ENCODE measurements at regions not wholly inside any gene's neighbourhood (a gene's known extent, or its start where the extent isn't known, plus 50 kb on each side); places are given as distances from the start of the nearest gene placed in this dataset.
"Not testable (repeated sequence)": the region's sequence is repeated elsewhere in the genome, so short reads cannot be mapped to it uniquely, and the experiment has no call there.

DNA sequence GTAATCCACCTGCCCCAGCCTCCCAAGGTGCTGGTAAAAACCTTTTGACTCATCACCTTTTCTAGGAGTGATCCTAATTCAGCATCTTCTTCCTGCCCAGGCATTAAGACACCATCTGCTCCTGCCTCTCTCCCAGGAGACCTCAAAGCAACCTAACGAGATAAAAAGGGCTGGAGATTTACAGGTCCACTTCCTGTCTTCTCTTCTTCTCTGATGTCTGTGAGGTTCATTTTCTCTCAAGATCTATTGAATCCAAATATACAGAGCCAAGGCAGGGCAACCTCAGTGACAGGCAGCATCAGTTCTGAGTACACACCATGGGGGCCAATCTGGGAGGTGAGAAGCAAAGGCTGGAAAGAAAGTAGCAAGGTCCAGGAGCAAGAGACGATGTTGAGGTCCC, 219.4 kb downstream of the SETD4 start:
- DNase-seq = no peak

DNA sequence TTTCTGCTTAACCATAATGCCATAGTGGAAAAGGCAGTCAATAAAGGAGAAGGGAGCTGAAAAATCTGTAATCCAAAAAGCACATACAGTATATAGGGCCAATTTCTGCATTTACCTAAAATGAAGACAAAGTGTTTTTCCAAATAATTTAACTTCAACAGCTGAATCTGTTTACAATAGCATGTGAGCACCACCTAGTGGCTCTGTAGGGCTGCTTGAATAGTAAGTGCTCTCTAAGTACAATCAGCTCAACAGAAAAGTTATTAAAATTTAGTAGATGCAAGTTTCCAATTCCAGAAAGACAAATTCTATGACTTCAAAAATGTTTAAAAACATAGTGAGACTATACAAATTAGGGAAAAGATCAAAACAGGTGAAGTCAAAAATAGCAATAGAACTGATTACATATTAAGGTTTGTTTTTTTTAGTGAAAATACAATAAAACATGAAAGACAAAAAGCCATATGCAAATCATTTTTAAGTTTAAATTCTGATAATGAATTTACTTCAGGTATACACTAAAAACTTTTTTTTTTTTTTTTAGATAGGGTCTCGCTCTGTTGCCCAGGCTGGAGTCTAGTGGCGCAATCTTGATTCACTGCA, 220.0 kb downstream of the SETD4 start:
- DNase-seq = peak; percentile 51 to 76

GRCh38 chr21:35838987-35839763, 221.2 kb downstream of the SETD4 start:
- no peak for DNase-seq

DNA sequence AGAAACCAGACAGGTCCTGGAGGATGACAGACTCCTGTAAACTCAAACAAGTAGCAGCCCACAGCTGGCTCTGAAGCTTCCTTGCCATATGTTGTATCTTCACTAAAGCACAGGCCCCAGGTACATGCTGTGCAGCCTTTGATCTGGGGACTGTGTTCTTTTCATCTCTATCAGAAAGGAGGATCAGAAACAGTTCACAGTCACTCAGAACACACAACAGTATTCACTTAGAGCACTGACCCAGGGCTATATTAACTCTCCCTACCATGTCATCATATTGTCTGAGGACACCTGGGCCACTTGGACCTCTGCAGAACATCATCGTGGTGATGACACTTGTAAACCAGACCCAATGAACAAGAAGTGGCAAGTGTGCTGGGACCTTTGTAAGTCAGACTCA, 222.0 kb downstream of the SETD4 start:
- DNase-seq = no peak

DNA sequence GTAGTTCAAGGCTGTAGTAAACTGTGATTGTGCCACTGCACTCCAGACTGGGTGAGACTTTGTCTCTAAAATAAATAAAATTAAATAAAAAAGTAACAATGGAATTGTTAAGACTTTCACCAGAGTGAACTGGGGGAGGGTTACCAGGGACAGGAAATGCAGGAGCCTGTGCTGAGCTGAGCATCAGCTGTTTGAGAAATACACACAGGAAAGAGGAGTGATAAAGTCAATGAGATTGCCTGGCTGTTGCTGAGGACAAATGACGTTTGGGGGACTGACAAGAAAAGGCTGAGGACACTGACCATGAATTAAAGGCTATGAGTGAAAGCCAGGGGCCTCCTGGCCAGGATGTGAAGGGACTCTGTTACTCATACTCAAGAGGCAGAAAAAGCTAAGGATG, 226.3 kb downstream of the SETD4 start:
- DNase-seq = no peak

GRCh38 chr21:35833388-35833787, 226.9 kb downstream of the SETD4 start:
- DNase-seq = no peak

DNA sequence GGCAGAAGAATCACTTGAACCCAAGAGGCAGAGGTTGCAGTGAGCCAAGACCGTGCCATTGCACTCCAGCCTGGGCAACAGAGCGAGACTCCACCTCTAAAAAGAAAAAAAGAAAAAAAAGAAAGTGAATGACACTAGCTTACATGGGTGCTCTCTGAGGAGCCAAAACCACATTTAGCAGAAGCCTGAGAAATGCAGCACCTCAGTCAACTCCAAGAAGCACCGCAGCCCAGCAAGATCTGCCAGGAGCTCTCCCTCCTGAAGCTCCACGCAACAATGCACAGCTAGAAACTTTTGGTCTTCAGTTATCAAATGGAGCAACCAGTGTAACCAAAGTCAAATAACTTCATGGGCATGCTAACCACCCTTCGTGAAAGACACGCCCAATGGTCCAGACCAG, 229.1 kb downstream of the SETD4 start:
- no peak for DNase-seq

- no peak for DNase-seq
Observed at GRCh38 chr21:35829067-35829466, 231.3 kb downstream of the SETD4 start.

DNA sequence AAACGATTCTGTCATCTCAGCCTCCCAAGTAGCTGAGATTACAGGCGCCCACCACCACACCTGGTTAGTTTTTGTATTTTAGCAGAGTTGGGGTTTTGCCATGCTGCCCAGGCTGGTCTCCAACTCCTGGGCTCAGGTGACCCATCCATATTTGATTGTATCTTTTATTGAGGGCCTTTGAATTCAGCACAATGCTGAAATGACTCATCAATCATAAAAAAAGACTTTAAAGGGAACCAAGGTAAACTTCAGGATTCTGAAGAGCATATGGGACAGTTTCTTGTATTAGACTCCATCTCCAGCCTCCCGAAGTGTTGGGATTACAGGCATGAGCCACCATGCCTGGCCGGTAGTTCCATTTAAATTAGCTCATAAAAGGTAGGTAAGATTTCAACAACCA, 232.2 kb downstream of the SETD4 start:
- DNase-seq = no peak

GRCh38 chr21:35827004-35827403, 233.3 kb downstream of the SETD4 start:
- DNase-seq = no peak

DNA sequence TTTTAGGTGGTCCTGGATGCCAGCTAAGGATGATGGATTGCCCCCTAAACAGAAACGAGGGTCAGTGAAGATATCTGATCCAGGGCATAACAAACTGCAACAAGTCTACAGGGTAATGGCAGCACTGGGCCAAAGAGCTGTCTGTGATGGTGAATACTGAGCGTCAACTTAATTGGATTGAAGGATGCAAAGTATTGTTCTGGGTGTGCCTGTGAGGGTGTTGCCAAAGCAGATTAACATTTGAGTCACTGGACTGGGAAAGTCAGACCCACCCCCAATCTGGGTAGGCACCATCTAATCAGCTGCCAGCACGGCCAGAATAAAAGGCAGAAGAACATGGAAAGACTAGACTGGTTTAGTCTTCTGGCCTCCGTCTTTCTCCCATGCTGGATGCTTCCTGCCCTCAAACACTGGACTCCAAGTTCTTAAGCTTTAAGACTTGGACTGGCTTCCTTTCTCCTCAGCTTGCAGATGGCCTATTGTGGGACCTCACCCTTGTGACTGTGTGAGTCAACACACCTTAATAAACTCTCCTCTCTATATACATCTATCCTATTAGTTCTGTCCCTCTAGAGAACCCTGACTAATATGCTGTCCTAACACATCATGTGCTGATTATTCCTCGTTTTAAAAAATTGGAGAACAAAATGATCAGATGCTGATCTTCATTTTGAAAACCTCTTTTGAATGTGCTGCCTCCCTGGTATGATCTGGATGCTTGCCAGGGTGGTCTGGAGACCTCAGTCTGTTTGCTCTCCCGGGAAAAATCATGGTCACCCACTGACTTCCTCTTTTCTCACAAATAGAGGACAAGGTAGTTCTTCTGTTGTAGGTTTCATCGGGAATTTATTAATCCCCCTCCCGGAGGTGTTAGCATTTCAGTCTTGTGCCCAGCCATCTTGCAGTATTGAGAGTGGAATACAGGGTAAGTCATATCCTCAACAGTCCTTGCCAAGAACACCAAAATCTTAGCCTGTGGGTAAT, 234.7 kb downstream of the SETD4 start:
- DNase-seq = no peak

DNA sequence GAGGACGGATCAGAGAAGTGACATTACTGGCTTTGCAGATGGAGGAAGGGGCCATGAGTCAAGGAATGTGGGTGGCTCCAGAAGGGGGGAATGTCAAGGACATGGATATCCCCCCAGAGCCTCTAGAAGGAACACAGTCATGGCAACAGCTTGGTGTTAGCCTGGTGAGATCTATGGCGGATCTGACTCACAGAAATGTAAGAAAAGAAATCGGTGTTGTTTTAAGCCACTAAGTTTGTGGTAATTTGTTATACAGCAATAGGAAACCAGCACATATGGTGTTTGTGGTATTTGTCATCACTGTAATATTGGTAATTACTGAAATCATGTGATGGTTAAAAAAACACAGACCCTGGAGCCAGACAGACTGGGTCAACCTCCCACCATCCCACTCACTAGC, 236.2 kb downstream of the SETD4 start:
- DNase-seq = no peak

DNA sequence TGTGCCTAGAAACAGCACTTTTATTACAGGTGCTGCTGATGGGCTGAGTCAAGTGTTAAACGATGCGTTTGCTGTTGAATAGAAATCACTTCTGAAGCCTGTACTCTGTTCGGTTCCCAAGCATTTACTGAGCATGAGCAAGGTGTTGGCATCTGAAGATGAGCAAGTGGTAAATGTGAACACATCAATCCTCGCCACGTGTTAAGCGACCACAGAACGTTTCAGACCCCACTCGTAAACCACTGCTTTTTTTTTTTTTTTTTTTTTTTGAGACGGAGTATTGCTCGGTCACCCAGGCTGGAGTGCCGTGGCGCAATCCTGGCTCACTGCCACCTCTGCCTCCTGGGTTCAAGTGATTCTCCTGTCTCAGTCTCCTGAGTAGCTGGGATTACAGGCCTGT, 241.2 kb downstream of the SETD4 start:
- no peak for DNase-seq

- no peak for DNase-seq
Observed at GRCh38 chr21:35818597-35818996, 241.7 kb downstream of the SETD4 start.

DNA sequence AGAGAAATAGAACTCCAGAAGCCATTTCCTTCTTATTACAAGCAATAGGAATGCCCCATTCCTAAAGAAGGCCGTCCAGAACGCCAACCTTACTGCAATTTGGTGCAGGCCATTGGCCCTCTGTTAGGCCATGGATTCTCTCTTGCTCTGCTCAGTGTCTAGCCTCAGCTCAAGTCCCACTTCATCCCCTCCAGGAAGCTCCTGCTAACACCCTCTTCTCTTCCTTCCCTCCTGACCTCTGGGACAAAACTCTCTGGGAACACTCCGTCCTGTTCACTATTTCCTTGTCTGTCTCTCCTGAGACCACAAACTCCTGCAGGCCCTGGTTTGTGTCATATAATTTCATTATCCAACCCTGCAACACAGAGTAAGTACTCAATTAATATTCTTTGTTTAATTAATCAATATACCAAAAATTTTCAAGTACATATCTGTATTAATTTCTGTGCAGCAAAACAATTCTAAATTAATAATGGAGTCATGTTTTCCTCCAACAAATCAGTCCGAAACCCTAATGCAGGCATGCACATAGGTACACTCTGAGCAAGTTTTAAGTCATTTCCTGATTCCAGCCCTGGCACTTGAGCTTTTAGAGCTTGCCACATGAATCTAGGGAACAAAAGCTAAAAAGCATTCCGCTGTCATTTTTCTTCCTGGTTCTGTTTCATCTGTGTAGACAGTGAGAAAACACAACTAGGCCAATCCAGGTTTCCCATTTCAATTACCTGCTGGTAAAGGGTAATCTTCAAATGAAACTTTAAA, 245.3 kb downstream of the SETD4 start:
- DNase-seq = no peak

DNA sequence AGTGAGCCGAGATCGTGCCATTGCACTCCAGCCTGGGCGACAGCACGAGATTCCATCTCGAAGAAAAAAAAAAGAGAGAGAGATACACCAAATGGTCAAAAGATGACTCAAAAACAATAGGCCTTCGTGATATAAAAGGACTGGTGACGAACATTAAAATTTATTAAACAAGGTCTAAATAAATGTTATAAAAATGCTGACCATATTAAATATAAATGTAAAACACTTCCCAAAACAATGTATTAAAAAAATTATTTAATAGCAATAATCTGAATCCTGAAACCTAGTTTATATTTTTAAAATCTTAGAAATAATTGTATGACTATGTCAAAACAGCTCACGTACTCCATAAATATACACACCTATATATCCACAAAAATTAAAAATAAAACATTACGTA, 247.6 kb downstream of the SETD4 start:
- DNase-seq = no peak

DNA sequence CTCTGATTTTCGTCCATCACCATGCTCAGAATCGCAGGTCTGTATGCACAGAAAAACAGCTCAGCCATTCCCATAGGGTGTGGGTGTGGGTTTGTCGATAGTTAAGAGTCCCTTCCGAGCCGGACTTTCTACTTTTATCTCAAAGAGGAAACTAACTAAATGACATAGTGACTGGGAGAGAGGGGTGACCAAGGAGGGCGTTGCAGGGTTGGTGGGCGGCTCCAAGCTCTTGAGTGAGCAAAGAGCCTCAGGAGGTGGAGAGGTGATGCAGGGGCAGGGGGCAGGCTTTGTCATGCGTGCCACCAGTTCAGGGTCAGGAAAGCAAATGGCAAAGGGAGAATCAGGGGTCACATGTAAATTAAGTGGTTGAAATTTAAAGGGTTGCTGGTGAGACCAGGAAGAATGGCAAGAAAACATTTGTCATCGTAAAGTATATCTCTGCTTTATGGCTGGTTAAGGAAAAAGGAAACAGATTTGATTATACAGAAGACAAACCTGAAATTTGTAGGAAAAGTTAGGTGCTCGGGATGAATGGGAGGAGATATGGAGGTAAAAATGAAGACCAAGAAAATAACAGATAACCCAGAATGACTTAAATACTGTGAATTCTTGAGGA, 249.0 kb downstream of the SETD4 start:
- DNase-seq = no peak

GRCh38 chr21:35810431-35810970, 249.8 kb downstream of the SETD4 start:
- DNase-seq = no peak

DNA sequence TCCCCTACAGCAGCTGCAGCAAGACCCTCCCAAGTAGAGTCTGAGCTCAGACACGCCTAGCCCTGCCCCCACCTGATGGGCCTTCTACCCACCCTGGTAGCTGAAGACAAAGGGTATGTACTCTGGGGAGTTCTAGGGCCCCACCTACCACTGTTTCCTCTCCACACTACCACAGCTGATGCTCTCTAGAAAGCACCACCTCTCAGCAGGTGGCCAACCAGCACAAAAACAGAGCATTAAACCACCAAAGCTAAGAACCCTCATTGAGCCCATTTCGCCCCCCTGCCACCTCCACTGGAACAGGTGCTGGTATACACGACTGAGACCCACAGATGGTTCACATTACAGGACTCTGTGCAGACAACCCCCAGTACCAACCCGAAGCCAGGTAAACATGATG, 258.9 kb downstream of the SETD4 start:
- no peak for DNase-seq

DNA sequence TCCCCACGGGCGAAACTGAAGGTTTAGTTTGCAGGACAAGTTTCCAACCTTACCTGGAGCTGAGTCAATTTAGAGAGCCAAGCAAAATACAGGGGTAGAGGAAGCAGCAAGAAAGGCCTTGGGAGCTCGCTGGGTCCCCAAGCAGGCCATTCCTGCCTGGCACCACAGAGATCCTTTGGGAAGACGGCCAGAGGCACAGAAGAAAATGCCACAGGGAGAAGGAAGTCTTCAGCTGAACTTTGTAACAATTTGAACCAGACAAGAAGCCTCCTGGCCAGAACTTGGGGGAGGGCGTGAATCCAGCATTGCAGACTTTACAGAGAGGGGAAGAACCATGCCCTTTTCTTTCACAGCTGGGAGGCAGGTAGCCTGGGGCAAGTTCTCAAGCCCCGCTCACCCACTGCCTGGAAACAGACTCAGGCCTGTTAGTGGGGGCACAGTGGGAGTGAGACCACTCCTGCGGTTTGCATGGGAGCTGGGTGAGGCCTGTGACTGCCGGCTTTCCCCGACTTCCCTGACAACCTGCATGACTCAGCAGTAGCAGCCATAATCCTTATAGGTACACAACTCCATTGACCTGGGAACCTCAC, 259.4 kb downstream of the SETD4 start:
- DNase-seq = not testable (repeated sequence)

- DNase-seq = no peak
Observed at GRCh38 chr21:35796844-35797243, 263.5 kb downstream of the SETD4 start.

DNA sequence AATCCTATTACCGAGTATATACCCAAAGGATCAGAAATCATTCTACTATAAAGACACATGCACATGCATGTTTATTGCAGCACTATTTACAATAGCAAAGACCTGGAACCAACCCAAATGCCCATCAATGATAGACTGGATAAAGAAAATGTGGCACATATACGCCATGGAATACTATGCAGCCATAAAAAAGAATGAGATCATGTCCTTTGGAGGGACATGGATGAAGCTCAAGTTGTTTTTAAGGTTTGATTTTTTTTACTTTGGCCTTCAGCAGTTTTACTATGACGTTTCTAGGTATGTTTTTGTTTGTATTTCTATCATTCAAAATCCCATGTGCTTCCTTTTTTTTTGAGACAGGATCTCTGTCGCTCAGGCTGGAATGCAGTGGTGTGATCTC, 265.8 kb downstream of the SETD4 start:
- DNase-seq = not testable (repeated sequence)

Data from NCI-H526 (cell line).